Right hindlimb (tissue), 1 donor: ENCODE measurements at regions not wholly inside any gene's neighbourhood (a gene's known extent, or its start where the extent isn't known, plus 50 kb on each side); places are given as distances from the start of the nearest gene placed in this dataset.
"Not testable (repeated sequence)": the region's sequence is repeated elsewhere in the genome, so short reads cannot be mapped to it uniquely, and the experiment has no call there.

Experiments used
- DNase-seq: peaks from one replicate; pipeline ENCODE4 v3.0.0-alpha.2; 2018

DNA sequence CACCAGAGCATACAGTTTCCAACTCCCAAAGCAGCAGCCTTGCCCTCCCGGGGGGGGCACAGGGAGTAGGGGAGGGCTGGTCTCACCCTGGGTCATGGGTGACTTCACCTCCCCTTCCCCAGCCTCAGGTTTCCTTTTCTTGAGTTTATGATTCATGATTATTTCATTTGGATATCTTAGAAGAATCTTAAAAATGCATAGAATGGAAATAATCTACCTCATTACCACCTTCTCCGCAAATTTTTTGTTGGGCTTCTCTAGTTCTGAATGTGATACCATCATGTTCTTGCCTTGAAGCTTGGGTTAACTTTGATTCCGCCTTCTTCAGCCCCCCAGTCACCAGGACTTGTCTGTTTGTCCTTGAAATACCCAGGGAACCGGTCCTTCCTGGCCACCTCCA is 148.8 kb upstream of the ROPN1 start:
- DNase-seq, result no peak

DNA sequence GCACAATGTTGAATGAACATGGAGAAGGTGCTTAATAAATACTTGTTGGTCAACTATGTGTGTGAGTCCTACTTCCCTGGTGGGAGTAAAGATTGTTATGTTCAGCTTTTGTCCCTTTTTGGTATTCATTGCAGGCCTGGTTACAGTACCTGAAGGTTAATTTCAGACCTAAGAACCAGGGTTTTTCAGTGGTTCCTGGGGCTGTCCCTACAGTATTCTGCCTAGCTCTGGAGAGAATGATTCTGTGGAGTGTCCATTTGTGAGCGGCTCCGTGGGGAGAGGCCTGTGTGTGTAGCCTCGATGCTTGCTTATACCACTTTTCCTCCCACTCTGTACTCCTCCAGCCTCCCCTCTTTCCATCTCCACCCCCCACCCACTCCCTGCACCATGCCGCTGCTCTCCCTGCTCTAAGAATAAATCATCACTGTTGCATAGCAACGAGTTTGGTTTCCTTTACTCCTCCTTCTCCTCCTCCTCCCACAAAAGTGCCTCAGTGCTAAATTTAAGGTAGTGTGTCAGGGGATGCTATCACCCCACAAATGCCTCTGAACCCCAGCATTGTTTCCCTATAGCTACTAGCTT is 150.6 kb upstream of the ROPN1 start:
- DNase-seq, result no peak

DNA sequence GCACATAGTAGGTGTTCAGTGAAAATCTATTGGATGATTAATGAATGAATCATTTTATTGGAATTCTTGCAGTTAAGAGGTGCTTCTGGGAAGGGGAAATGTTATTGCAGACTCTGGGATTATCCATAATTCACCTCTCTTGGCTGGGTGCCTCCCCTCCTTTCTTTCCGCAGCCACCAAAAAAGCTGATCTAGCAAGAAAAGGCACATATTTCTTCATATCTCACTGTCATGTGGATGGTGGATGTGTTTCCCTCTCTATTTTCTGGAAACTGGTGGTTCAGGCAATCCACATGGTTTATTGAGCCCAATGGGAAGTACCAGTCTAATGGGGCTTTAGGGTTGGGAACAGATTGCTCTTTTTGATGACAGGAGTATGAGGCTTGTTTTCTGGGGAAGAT is 151.1 kb upstream of the ROPN1 start:
- no peak for DNase-seq

DNA sequence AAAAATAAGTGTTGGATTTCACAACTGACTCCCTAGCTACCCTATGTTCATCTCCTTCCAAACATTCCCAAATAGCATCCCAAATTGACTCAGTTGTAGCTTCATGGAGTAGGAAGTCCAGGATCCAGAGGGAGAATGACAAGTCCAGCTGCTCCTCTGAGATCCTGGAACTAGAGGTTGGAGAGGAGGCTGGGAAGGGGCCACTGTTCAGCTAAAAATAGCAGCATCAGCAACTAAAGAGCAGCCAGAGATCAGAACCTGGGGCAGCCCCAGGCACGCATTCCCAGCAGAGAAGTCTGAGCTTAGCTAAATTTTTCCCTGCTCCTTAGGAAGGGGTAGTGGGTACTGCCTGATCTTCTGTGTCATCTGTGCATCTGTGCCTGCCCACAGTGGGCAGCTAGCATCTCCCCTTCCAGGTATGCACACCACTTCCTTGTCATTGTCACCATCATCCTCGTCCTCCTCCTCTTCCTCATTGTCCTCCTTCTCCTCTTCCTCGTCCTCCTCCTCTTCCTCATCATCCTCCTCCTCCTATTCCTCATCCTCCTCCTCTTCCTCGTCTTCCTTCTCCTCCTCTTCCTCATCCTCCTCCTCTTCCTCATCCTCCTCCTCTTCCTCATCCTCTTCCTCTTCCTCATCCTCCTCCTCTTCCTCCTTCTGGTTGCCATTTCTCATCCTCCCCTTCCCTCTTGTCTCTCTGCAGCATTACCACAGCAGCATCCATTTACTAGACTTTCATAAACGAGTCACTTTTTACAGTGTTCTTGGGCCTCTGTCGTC is 152.3 kb upstream of the ROPN1 start:
- DNase-seq, result no peak

DNA sequence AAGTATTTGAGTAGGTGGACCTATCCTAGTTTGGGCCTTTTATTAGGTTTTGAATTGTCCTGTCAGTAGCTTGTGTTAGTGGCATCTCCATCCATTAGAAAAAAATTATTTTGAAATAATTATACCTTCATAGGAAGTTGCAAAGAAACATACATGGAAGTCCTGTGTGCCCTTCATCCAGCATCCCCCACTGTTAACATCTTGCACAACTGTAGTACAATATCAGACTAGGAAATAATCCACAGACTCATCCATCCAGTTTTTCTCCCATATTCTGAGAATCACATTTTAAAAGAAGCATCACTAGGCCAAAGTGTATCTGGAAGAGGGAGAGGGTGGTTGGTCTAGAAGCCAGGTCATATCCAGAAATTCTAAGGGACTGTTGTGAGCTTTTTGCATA is 155.5 kb upstream of the ROPN1 start:
- no peak for DNase-seq

DNA sequence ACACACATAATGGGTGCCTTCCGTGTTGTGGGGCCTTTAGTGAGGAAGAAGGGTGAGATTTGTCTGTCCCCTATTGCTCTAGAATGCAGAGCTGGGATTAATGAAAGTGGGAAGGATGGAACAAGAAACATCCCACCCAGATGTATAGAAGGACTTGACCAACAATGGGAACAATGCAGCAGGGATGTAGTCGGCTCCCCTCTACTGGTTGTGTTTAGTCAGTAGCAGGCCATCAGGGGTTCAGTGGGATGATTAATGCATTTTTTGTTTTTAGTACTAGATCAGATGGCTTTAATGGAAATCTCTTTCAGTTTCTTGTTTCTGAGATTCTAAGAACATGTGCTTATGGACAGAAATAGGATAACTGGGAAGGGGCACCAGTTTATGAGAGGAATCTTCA is 156.0 kb upstream of the ROPN1 start:
- DNase-seq, result no peak

DNA sequence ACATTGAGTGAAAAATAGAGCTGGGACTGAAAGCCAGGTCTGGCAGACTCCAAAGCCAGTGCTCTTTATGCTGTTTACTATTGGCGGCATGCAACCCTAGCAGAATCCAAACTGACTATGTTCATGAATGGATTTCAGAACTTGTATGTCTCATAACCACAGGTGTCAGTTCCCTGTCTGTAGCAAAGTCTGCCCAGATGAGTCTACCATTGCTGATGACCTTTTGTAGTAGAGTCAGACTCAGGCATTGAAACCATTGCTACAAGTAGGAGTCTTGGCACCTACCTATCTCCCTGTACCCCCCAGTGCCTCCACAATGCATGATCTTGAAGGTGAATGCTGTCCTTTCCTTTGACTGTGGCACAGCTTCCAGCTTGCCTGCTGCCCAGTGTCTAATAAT is 157.2 kb upstream of the ROPN1 start:
- no peak for DNase-seq

DNA sequence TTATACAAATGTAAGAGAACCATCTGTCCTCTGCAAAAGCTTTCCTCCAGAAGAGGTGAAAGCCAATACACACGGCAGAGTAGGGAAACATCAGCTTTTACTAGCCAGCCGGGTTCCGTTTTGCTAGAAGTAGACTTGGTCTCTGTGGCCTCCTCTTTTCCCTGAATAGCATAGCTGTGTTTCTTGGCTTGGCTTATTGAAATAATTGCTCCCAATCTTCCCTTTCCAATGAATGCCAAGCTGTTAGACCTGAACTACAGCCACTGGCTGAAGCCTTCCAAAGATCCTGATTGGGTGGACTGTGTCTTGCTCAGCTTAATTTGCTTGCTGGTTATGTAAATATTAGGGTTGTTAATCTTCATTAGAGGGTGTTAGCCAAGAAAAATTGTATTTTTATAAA is 157.8 kb upstream of the ROPN1 start:
- peak; percentile 33 for DNase-seq

DNA sequence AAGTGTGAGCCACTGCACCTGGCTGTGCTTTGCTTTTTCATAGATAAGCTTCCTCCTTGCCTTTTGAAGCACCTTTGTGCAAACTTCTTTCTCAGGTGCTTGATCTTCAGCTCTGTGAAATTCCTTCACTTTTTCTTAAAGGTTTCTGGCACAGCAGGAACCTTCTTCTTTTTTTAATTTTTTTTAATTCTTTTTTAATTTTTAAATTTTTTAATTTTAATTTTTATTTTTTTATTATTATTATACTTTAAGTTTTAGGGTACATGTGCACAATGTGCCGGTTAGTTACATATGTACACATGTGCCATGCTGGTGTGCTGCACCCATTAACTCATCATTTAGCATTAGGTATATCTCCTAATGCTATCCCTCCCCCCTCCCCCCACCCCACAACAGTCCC is 161.0 kb upstream of the ROPN1 start:
- not testable (repeated sequence) for DNase-seq

DNA sequence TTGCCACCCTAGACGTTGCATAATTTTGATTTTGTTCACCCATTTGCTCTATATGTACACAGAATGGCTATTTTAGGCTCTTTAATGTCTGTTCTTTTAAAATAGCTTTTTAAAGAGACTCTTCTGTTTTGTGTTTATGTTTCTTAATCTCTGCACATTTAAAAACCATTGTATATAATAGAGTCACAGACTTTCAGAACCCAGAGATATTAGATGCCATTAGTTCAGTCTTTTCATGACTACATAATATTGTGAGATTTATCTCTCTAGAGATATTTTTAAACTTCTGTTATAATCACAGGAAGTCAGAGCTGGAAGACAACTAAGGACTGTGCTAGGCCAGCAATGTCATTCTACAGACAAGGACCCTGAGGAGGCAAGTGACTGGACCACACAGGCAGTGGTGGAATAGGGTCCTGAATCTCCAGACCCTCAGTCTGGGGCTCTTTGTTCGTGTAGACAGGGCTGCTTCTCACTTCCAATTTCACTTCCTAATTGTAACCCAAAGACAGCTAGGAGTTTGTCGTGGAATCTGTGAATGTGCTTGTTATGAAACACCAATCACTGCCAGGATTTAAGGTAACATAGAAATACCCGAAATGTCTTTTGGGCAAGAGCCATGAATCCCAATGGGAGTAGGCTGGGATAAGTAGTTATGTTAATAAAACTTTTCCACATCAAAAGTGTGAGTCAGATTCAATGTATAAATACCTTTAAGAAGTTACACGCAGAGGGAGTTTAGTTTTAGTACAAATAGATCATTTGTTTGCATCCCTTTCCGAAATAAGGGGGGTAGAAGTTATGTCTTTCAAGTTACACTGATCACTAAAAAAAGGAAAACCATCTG is 165.2 kb upstream of the ROPN1 start:
- no peak for DNase-seq

DNA sequence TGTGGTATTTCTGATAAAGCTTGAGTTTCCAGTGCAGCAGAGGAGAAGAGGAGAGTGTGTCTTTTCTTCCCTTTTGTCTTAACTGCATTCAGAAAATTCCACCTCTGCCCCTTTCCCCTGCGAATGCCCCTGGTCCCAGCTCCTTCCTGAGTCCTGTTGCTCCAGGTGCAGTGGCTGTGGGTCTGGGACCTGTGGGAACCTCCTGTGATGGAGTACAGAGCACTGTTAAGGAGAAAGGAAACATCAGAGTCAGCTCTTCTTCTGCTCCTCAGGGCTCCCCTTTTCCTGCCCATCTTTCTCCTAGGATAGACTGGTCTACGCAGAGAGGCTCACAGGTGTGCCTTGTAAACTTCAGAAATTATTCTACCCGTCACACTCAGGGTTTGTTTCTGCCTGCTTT is 165.8 kb upstream of the ROPN1 start:
- DNase-seq, result no peak

DNA sequence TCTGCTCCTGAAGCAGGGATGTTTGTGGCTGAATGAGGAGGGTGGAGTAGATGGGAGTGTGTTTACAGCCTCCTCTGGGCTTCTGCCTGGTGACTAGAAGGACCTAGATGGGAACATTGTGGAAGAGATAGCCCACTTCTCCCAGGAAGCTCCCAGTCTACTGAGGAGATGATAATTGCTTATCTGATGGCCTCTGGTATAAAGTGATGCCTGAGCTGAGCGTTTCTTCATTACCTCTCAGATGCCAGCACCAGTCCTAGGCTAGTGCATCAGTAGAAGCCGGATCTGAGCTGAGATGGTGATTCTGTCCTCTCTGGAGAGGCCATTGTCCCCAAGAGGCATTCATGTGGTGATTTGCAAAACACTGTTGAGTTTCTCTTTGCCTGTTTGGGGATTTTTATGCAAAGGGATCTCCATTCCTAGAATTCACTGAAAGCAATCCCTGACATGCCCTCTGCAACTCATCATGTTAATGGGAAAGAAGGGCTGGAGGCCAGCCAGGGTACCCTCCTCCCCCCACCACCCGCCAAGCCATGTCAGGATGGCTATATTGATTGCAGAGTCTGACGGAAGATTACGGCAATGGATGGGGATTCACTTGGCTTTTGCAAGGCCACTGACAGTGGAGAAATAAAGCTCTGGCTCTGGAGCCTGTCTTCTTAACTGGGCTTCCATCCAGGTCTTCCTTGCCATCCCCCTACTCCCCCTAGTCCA is 166.4 kb upstream of the ROPN1 start:
- no peak for DNase-seq

DNA sequence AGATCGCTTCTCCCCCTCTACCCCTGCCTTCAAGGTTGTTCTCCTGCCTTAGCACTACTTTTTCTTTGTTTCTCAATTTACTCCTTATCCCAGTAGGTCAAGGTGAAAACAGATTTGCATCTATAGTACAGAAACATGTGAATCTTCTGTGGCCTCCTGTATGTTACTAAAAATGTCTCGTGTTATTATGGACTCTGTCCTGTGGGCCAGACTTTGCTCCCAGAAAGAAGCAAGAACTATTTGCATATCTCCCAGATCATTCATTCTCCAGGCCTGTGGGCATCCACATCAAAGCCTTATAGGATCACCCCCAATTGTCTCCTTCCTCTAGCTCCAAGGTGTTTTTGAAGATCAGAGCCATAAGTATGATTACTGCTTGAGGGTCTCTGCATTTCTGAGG is 169.5 kb upstream of the ROPN1 start:
- no peak for DNase-seq

DNA sequence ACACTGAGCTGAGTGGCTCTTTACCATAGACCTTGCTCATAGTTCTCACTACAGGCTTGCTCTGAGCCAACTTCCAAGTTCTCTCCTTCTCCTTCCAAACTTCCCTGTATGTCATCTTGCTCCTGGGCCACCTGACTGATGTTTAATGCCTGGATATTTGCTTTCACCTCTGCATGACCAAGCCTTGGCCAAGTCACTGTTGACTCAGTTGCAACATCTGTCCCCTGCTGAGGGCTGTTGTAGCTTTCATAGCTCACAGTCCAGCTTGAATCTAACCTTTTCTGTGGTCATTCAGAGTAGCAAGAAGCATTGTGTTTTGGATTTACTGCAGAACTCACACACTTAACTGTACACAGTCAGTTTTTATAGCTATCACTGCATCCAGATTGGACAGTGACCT is 171.8 kb upstream of the ROPN1 start:
- no peak for DNase-seq

DNA sequence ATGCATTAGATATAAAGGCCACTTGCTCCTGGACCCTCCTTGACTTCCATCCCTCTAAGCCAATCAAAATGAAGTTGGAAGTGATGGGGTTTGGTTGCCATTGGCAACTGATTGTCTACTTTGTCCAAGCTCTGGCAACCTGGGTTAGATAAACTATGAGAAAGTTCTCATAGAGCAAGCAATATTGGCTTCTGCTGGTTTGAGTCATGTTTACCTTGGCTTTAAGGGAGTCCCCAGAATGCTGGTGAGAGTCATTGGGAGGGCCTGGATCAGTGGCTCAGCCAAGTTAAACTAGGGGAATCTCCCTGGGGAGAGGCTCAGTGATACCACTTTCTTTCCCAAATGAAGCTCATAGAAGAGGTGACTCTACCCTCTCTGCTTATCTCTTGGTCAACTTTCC is 176.3 kb upstream of the ROPN1 start:
- DNase-seq, result no peak

DNA sequence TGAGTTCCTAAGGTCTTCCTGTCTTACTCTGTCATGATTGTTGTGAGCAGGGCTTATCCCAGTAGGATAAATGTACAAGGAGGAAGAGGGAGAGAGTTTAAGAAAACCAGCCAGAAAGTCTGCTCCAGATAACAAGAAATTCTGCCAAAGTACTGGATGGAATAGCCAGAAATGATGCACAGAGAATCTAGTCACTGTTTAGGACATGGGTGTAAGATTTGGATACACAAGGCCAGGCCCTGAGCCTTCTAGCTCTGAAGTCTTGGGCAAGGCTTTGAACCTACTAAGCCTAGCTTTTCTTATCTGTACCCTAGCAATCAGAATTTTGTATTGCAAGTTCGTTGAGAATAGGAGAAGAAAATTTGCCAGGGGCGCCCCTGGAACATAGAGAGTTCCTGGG is 180.4 kb upstream of the ROPN1 start:
- no peak for DNase-seq

DNA sequence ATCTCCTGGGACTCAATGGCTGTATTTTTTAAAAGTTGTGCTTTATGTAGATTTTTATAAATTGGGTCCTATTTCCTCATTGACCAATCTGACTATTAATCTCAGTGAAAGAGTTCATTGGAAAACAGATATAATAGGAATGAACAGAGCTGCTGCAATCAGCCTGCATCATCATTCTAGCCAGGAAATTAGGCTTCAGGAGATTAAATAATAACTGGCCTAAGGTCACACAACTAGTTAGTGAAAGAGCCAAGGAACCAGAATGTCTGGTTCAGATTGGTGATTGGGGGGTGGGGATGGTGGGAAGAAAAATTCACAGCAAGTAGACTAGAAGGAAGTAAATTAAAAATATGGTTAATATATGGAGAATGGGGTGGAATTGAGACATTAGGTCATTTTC is 180.9 kb upstream of the ROPN1 start:
- DNase-seq, result no peak

DNA sequence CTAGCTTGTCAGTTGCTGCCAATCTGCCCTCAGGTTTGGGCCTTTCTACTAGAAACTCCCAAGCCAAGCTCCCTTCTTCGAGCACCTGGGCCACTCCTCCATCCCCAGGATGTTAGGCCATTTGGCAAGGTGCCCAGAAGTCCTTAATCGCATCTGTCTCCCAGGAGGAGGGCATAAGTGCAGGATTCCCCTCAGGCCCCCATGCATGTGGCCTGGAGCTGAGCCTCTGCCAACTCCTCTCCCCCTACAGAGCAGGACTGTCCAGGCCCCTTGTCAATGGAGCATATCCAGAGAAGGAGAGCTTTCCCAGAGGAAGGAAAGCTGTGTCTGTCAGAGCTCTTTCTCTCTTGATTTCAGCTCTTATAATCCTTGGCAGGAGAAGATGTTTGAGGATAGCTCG is 182.6 kb upstream of the ROPN1 start:
- peak; percentile 29 for DNase-seq

DNA sequence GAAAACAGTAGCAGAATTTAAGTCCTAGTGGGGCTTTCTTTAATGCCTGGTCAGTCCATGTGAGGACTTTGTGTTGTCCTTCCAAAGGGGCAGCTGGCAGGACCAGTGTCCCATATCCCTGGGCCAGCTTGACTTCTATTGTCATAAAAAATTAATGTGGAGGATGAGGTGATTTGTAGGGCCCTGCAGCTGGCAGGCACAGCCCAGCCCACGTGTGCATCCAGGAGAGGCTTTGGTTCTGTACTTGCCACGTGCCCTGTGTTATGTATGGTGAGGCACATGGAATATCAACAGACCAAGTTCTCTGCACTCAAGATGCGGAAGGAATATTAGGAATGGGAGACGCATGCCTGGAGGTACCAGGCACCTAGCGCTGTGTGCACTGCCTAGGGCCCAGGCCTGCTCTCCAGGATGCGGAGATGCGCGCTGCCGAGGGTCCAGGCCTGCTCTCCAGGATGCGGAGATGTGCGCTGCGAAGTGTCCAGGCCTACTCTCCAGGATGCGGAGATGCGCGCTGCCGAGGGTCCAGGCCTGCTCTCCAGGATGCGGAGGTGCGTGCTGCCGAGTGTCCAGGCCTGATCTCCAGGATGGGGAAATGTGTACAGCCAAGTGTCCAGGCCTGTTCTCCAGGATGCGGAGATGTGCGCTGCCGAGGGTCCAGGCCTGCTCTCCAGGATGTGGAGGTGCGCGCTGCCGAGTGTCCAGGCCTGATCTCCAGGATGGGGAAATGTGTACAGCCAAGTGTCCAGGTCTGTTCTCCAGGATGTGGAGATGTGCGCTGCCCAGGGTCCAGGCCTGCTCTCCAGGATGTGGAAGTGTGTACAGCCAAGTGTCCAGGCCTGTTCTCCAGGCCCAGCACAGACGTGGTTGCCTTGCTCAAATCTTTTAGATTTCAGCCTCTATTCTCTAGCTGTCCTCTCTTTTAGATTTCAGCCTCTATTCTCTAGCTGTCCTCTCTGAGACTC is 183.3 kb upstream of the ROPN1 start:
- DNase-seq, result no peak

DNA sequence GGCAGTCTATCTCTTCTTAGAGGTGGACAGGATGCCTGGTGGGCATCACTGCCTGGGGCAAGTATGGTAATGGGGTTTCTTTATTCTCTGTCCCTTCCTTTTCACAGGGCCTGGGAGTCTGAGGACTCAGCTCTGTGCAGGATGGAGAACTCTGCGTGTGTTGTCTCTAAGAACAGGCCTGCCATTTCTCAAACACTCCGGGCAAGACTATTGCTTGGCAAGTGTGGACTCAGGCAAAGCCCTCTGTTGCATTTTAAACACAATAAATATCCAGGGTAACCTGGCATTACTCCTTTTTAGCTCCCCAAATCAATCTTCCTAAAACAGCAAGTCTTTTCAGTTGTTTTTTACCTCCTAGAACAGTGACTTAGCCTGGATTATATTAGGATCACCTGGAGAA is 185.1 kb upstream of the ROPN1 start:
- no peak for DNase-seq

DNA sequence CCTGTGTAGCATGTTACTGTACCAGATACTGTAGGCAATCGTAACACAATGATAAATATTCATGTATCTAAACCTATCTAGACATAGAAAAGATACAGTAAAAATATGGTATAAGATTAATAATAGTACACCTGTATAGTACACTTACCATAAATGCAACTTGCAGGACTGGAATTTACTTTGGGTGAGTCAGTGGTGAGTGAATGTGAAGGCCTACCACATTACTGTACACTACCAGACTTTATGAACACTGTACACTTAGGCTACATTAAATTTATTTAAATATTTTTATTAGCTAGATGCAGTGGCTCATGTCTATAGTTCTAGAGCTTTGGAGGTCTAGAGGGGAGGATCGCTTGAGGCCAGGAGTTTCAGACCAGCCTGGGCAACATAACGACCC is 186.6 kb upstream of the ROPN1 start:
- no peak for DNase-seq

DNA sequence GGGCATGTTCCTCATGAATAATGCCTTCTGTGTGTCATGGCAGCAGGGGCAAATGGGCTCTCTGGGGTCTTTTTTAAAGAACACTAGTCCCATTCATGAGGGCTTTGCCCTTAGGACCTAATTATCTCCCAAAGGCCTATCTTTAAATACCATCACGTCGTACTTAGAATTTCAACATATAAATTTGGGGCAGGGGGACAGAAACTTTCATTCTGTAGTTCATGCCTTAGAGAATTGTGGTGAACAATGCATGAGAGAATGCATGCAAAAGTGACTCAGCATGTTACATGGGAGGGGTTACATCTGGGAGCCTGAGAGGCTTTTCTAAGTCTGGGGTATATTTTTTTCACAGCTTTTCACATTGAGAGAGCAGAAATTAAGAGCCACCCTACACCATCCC is 208.5 kb upstream of the ROPN1 start:
- no peak for DNase-seq
